ENCODE measurements at regions not wholly inside any gene's neighbourhood (a gene's known extent, or its start where the extent isn't known, plus 50 kb on each side); places are given as distances from the start of the nearest gene placed in this dataset.

DNA sequence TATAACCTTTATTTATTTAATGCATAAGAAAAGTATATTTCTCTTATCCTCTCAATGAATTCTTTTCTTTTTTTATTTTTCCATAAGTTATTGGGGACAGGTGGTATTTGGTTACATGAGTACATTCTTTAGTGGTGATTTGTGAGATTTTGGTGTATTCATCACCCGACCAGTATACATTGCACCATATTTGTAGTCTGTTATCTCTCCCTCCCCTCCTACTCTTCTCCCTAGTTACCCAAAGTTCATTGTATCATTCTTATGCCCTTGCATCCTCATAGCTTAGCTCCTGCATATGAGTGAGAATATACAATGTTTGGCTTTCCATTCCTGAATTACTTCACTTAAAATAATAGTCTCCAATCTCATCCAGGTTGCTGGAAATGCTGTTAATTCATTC lies 1900.0 kb upstream of the SEL1L start:
- Mint-ChIP-seq H3K27me3 (no peaks in the 10 kb centered on the region), H3K36me3 (no peaks in the 10 kb centered on the region), H3K9me3 (peaks cover 7% of the 10 kb centered on the region), H3K4me3 (no peak overlapping the region), H3K27ac (no peak overlapping the region), H3K4me1 (no peaks in the 10 kb centered on the region)
- ATAC-seq, result no peak

DNA sequence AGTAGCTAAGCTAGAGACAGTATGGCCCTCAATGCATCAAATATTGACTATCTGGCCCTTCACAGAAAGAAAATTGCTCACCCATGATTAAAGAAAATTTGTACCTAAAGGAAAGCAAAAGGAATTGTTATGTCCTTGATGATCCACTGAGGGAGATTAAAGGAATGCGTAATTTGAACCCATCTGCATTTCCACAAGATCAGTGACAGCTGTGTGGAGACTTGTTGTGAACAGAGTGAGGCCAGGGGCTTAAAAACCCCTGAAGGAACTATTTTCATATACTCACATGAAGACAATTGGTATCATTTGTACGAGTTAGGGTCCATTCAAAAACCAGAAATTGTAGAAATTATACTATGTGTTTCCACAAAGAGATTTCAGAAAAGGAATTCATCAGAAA lies 1908.1 kb upstream of the SEL1L start:
- H3K9me3 Mint-ChIP-seq, result no peaks in the 10 kb centered on the region
- ATAC-seq, result no peak
- no peak overlapping the region for H3K4me3 Mint-ChIP-seq
- H3K36me3 Mint-ChIP-seq, result no peaks in the 10 kb centered on the region
- H3K4me1 Mint-ChIP-seq, result no peaks in the 10 kb centered on the region
- H3K27ac Mint-ChIP-seq, result no peak overlapping the region
- no peaks in the 10 kb centered on the region for H3K27me3 Mint-ChIP-seq

DNA sequence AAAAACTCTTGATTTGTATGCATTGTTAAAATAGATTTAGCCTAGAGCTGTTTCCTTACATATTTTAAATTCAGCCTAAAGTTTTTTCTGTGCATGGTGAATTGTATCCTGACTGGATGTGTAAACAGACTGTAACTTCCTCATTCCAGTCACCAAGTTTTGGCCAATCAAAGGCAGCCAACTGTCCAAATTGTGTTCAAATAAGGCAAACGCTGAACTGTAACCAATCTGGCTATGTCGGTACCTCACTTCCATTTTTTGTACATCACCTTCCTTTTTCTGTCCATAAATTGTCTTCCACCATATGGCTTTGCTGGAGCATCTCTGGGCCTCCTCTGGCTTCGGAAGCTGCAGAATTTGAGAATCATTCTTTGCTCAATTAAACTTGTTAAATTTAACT lies 1921.9 kb upstream of the SEL1L start:
- Mint-ChIP-seq H3K9me3 (peaks cover 25% of the 10 kb centered on the region), H3K4me1 (no peaks in the 10 kb centered on the region), H3K36me3 (no peaks in the 10 kb centered on the region), H3K27ac (no peak overlapping the region), H3K4me3 (no peak overlapping the region), H3K27me3 (no peaks in the 10 kb centered on the region)
- ATAC-seq, result no peak

DNA sequence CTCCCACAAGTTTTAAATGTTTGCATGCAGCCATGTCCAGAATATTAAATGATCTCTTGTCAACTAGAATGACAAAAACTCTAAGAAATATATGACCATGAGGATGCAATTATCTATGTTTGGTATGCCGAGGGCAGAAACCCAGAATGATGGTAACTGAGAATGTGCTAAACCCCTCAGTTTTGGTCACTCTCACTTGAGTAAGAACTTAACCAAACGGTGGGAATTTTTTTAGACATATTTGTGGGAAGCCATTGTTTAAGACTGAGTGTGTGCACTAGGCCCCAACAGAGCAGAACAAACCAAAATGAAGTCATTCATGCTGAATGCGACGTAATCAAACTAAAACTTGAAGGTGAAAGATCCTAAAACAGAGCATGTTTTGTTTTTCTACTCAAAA lies 1927.9 kb upstream of the SEL1L start:
- no peak for ATAC-seq
- Mint-ChIP-seq H3K4me1 (no peaks in the 10 kb centered on the region), H3K27me3 (no peaks in the 10 kb centered on the region), H3K4me3 (no peak overlapping the region), H3K36me3 (no peaks in the 10 kb centered on the region), H3K27ac (no peak overlapping the region), H3K9me3 (peaks cover 20% of the 10 kb centered on the region)

DNA sequence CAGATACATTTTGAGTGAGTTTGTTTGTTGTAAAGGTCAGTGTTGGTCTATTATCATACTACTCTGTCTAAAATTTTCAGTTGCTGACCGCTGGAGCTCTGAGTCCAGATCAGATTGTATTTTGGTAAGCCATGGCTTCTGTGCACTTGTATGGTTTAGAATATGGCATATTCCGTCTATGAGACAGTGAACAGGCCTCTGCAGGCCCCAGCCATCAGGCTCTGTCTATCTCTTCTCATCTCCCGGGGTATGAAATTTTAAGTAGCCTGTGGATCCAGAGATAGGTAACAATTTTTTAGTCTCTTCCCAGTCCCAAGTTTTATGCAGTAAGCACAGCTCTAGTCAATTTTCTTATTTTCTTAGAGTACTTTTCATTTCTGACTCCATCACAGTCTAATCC lies 1929.1 kb upstream of the SEL1L start:
- no peak overlapping the region for H3K4me3 Mint-ChIP-seq

DNA sequence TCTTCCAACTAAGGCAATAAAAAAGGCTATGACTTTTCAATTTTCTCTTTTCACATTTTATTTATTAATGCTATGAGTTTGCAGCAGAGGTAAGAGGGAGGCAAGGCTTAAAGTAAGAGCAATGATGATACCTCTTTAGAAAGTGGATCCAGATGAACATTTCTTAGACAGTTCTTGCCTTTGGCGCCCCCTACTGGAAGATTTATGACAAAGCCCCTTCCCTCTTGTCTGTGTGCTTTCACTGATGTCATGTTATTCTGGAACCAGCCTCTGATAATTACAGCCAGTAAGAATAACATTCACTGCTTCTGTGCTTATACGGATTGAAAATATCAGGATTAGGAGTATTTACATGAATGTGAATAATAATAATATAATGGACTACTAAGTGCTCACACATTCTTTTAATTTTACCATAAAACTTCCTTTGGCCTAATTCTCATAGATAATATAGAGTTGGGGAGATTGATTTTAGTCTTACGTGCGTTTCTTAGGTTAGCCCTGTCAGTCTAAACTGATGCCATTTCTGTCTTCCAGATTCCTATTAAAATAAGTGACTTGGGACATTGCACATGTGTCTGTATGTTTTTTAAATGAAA lies 1929.9 kb upstream of the SEL1L start:
- no peaks in the 10 kb centered on the region for H3K4me1 Mint-ChIP-seq
- H3K27me3 Mint-ChIP-seq, result no peaks in the 10 kb centered on the region
- ATAC-seq, result no peak
- H3K9me3 Mint-ChIP-seq, result peaks cover 15% of the 10 kb centered on the region
- no peak overlapping the region for H3K27ac Mint-ChIP-seq
- no peaks in the 10 kb centered on the region for H3K36me3 Mint-ChIP-seq
- no peak overlapping the region for H3K4me3 Mint-ChIP-seq

More for the DNA sequence above, 1929.1 kb upstream of the SEL1L start:
- no peaks in the 10 kb centered on the region for H3K4me1 Mint-ChIP-seq
- peaks cover 20% of the 10 kb centered on the region for H3K9me3 Mint-ChIP-seq
- H3K27me3 Mint-ChIP-seq, result no peaks in the 10 kb centered on the region
- no peak overlapping the region for H3K27ac Mint-ChIP-seq
- H3K36me3 Mint-ChIP-seq, result no peaks in the 10 kb centered on the region
- ATAC-seq, result no peak

DNA sequence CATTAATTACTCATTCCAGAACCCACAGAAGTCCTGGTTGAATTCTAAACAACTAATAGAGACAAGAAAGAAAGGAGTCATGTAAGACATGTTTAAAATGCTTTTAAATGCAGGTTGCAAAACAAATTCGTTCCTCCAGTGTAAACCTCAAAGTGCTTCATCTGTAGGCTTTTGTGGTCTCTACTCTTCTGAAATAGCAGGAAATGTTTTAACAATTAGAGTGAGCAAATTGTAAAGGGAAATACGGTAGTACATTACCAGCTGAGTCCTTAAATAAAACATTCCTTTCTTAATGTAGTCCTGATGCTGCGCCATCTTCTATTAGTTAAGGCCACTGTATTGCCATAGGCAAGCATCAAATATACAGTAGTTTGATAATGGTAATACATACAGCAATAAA lies 1934.2 kb upstream of the SEL1L start:
- no peak for ATAC-seq

DNA sequence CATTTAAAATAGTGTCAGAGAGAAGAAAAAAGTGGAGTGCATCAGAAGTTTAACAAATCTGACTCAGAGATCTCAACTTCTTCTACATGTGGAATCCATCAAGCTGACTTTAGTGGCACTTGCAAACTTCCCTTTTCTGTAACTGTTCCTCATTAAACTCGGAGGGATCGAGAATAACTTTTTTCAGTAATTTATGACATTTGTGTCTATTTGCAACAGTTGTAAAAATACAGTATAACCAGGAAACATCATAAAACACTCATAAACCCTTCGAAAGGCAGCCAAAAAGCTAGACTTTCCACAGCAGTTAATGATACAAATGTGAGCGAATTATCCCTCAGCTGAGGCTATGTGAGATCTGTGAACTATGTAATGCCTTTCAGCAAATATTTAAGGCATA lies 1936.8 kb upstream of the SEL1L start:
- Mint-ChIP-seq H3K27me3 (no peaks in the 10 kb centered on the region), H3K4me3 (no peak overlapping the region), H3K9me3 (peaks cover 5% of the 10 kb centered on the region), H3K36me3 (no peaks in the 10 kb centered on the region), H3K27ac (no peak overlapping the region), H3K4me1 (no peaks in the 10 kb centered on the region)
- ATAC-seq, result no peak

More for the DNA sequence above, 1934.2 kb upstream of the SEL1L start:
- H3K36me3 Mint-ChIP-seq, result no peaks in the 10 kb centered on the region
- no peak overlapping the region for H3K4me3 Mint-ChIP-seq
- H3K27ac Mint-ChIP-seq, result no peak overlapping the region
- H3K4me1 Mint-ChIP-seq, result no peaks in the 10 kb centered on the region
- no peaks in the 10 kb centered on the region for H3K27me3 Mint-ChIP-seq
- peaks cover 8% of the 10 kb centered on the region for H3K9me3 Mint-ChIP-seq

DNA sequence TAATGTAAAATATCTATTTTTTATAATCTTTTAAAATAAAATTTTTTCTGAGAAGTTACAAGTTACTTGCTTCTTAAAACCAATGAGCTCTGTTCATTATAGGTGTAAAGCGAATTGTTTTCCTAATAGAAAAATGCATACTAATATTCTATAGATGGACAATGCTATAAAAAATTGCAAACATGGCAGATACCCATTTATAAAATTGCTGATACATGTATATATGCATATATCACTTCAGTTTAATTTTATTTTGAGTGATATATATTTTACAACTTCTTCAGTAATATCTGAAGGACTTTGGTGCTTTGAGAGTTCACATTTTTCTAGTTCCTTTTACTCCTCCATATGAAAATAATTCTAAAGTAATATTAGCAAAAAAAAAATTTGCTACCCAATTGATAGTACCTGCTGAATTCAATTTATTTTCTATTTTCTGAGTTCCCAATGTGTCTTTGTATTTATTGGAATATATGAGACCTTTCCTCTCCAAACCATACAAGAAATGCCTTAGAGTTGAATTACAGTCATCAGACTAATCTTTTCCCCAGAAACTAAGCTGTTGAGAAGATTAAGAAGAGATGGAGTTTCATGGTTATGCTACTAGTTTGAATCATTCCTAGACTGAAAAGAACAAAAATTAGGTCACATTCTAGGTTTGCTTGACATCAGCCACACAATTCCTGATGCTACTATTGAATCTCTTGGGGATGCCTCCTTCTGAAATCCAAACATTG lies 1937.5 kb upstream of the SEL1L start:
- Mint-ChIP-seq H3K4me1 (no peaks in the 10 kb centered on the region), H3K9me3 (peaks cover 5% of the 10 kb centered on the region), H3K4me3 (no peak overlapping the region), H3K36me3 (no peaks in the 10 kb centered on the region), H3K27me3 (no peaks in the 10 kb centered on the region), H3K27ac (no peak overlapping the region)
- no peak for ATAC-seq

DNA sequence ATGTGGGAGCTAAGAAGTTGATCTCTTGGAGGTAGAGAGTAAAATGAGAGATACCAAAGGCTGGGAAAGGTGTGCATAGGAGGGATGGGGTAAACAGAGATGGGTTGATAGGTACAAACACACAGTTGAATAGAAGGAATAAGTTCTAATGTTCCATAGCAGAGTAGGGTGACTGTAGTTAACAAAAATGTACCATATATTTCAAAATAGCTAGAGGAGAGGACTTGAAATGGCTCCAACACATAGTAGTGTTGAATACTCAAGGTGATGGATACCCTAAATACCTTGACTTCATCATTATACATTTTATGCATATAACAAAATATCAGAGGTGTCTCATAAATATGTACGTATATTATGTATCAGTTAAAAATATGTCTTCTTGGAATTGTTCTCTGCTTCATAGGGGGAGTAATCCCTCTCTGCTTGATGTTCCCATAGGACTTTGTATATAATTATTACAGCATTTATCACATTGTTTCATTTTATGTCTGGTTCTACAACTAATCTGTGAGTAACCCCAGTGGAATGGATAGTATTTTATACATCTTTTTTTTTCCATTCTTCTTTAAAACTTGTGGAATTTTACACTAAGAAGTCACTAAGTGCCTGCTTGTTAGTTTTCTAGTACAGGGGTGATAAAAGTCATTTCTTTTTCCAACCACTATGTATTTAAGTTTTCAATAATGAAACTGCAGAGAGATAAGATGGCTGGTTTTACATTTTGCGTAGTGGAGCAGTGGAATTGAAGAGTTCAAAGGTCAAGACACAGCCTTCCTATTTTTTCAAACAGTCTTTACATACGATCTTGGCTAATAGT lies 1940.0 kb upstream of the SEL1L start:
- Mint-ChIP-seq H3K27ac (no peak overlapping the region), H3K36me3 (no peaks in the 10 kb centered on the region), H3K4me1 (no peaks in the 10 kb centered on the region), H3K27me3 (no peaks in the 10 kb centered on the region), H3K9me3 (peaks cover 5% of the 10 kb centered on the region), H3K4me3 (no peak overlapping the region)
- no peak for ATAC-seq

DNA sequence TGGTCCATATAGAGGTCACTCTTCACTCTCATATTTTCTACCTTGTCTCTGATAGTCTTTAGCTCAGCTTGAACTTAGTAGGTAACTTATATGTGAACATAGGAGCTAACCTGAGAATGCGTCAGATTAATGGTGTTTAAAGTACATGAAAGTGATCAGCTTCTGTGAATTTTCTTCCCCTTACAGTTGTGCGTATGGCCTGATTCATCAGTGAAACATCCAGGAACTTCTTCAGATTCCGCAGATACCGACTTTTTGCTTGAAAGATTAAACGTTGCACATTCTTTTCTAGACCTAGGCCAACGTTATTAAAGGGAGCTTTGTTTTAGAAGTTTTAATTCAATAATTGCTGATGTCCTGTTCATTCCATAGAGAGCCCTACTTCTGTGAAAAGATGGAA lies 1945.1 kb upstream of the SEL1L start:
- H3K27ac Mint-ChIP-seq, result no peak overlapping the region
- H3K4me3 Mint-ChIP-seq, result no peak overlapping the region
- no peaks in the 10 kb centered on the region for H3K36me3 Mint-ChIP-seq
- no peak for ATAC-seq
- no peaks in the 10 kb centered on the region for H3K27me3 Mint-ChIP-seq
- H3K9me3 Mint-ChIP-seq, result peaks cover 8% of the 10 kb centered on the region
- H3K4me1 Mint-ChIP-seq, result no peaks in the 10 kb centered on the region

DNA sequence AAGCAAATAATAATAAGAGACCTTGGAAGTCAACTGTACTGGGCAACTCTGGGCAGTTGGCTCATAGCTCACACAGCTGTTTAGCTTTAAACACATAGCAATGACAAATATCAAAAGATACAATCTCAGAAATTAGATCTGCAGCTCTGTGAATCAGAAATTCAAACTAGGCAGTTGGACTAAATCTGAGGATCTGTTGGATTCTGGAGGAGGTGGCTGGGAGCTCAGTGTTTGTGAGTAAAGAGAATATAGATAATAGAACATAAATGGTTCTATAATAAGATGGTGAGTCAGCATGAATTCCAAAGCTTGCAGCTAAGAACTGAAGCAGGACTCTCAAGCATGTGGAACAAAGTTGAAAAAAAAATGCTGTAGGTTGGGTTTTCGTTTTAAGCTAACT lies 1949.4 kb upstream of the SEL1L start:
- no peak overlapping the region for H3K27ac Mint-ChIP-seq
- no peaks in the 10 kb centered on the region for H3K36me3 Mint-ChIP-seq
- H3K4me3 Mint-ChIP-seq, result no peak overlapping the region
- no peak for ATAC-seq
- peaks cover 11% of the 10 kb centered on the region for H3K9me3 Mint-ChIP-seq
- H3K27me3 Mint-ChIP-seq, result no peaks in the 10 kb centered on the region
- H3K4me1 Mint-ChIP-seq, result no peaks in the 10 kb centered on the region

DNA sequence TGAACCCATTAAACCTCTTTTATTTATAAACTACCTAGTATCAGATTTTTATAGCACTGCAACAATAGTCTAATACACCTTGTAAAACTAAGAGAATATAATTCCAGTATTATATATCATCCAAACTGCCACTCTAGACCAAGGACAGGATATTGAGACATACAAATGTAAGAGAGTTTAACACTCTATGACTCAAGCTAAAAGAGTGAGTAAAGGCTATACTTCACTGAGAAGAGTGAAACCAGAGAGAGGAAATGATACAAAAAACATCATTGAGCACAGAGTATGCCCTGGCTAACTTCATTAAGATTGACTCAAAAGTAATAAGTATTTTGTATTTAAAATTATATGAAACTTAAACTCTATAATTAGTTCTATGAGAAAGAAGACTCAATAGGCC lies 1951.9 kb upstream of the SEL1L start:
- no peaks in the 10 kb centered on the region for H3K27me3 Mint-ChIP-seq
- no peak for ATAC-seq
- no peak overlapping the region for H3K27ac Mint-ChIP-seq

DNA sequence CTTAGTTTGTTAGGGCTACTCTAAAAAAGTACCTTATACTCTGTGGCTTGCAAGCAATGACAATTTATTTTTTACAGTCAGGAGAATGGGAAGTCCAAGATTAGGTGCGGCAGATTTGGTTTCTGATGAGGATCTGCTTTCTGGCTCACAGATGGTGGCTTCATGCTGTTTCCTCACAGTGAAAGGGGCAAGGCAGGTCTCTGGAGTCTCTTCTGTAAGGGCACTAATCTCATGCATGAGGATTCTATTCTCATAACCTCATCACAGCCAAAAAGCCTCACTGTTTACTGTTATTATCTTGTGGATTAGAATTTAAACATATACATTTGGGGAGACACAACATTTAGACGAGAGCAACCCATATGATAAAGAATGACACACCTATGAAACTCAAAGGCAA lies 1957.4 kb upstream of the SEL1L start:
- no peak overlapping the region for H3K4me3 Mint-ChIP-seq
- H3K27ac Mint-ChIP-seq, result no peak overlapping the region
- no peaks in the 10 kb centered on the region for H3K27me3 Mint-ChIP-seq
- H3K9me3 Mint-ChIP-seq, result peaks cover 4% of the 10 kb centered on the region
- no peaks in the 10 kb centered on the region for H3K4me1 Mint-ChIP-seq
- H3K36me3 Mint-ChIP-seq, result no peaks in the 10 kb centered on the region
- no peak for ATAC-seq

More for the DNA sequence above, 1951.9 kb upstream of the SEL1L start:
- H3K4me3 Mint-ChIP-seq, result no peak overlapping the region
- H3K36me3 Mint-ChIP-seq, result no peaks in the 10 kb centered on the region
- peaks cover 16% of the 10 kb centered on the region for H3K9me3 Mint-ChIP-seq
- H3K4me1 Mint-ChIP-seq, result no peaks in the 10 kb centered on the region

DNA sequence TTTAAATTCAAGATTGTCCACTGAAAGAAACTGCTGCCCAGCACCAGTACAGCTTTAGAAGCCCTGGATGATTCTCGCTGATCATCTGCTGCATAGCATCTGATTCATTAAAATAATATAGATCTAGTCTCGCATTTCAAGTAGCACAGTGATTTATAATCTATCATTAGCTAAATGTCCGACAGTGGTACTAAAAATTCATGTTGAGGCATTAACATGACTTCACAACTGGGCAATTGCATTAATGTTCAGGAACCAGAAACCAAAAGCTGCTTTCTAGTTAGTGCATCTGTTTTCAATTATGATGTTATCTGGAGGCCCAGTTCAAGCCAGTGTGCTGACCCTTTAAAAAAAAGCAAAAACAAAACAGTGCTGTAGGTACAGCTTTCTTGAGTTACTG lies 1987.2 kb upstream of the SEL1L start:
- H3K27ac Mint-ChIP-seq, result no peak overlapping the region
- no peak for ATAC-seq
- H3K4me1 Mint-ChIP-seq, result no peaks in the 10 kb centered on the region
- peaks cover 7% of the 10 kb centered on the region for H3K9me3 Mint-ChIP-seq
- H3K4me3 Mint-ChIP-seq, result no peak overlapping the region
- no peaks in the 10 kb centered on the region for H3K27me3 Mint-ChIP-seq
- no peaks in the 10 kb centered on the region for H3K36me3 Mint-ChIP-seq

DNA sequence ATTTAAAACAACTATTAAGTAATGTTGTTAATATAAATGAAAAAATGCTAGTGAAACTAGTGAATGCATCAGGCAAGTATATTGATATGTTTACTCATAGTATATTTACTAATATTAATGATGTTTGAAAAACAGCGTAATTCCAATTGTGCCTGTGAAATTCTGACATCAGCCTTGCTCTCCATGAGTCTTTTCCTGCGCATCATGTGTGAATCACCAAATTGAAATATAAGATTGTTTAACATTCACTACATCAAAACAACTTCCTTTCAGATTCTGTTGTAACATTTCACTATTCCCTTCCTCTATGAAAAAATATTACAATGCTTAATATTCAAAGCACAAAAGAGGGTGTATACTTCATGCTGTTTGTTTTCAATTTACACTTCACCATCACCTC lies 1995.9 kb upstream of the SEL1L start:
- H3K36me3 Mint-ChIP-seq, result no peaks in the 10 kb centered on the region
- H3K27ac Mint-ChIP-seq, result no peak overlapping the region
- peaks cover 8% of the 10 kb centered on the region for H3K9me3 Mint-ChIP-seq
- no peak for ATAC-seq
- H3K27me3 Mint-ChIP-seq, result no peaks in the 10 kb centered on the region
- no peaks in the 10 kb centered on the region for H3K4me1 Mint-ChIP-seq
- no peak overlapping the region for H3K4me3 Mint-ChIP-seq

All from stimulated activated memory B cell treated with anti-CD40 and anti-IgM and Interleukin-4, amounts not matched to agents 10 μg/mL and 1 μg/mL and 100 μg/mL, for 72 hours (primary cell).